ENCODE measurements at regions not wholly inside any gene's neighbourhood (a gene's known extent, or its start where the extent isn't known, plus 50 kb on each side); places are given as distances from the start of the nearest gene placed in this dataset.

DNA sequence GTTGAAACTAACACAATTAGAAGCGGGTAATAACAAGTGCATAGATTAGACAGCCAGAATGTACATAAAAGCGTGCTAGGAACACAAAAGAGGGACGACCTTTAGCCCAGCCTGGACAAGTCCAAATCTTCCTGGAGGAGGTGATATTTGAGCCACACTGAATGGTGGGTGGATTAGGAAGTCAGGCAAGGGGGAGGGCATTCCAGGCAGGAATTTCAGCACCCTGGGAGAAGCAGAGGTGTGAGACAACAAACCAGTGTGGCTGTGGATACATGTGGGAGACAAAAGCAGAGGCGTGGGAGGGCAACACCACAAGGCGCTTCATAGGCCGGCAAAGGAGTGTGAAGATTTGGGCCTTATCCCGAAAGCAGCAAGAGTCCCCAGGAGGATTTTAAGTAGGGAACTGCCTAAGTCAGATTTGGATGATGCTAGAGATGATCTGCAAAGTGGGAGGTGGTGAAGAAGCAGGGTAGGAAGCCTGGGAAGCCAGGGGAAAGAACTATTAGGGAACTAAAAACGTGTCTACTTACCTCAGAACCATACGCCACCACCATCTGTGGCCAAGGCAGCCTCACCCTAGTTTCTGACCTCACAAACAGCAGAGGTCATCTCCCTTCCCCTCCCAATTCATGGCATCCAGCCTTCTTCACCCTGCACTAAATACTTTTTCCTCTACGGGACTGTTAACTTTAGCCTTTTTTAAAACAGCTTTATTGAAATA lies 81.8 kb downstream of the GLUL start (continued):
- no peak for TF ChIP-seq FOXP4 (CRISPR knock-in tag; IDR thresholded peaks at IDR 0.05; ENCODE audit: borderline replicate concordance)
- TF ChIP-seq SREBF1 (IDR thresholded peaks at IDR 0.05; ENCODE audit: borderline replicate concordance, low read depth, low read length): no peak
- TF ChIP-seq ZNF785 (CRISPR knock-in tag; IDR thresholded peaks at IDR 0.05): no peak
- TF ChIP-seq PRDM10 (IDR thresholded peaks at IDR 0.05; ENCODE audit: partially characterized antibody): peak; percentile 73
- TF ChIP-seq CXXC5 (CRISPR knock-in tag; IDR thresholded peaks at IDR 0.05): peak; percentile 21; the same call in 1 of the 2 replicates
- TF ChIP-seq POLR2G (IDR thresholded peaks at IDR 0.05; ENCODE audit: low read depth, low read length): no peak
- TF ChIP-seq XRCC4 (IDR thresholded peaks at IDR 0.05; ENCODE audit: extremely low read depth, insufficient read depth, insufficient read length): no peak
- no peak for TF ChIP-seq CREB1 (IDR thresholded peaks at IDR 0.05)
- no peak for TF ChIP-seq CREB1 (CRISPR knock-in tag; IDR thresholded peaks at IDR 0.05)
- no peak for TF ChIP-seq THRB (CRISPR knock-in tag; conservative IDR thresholded peaks at IDR 0.05)
- TF ChIP-seq, protein P1, sequence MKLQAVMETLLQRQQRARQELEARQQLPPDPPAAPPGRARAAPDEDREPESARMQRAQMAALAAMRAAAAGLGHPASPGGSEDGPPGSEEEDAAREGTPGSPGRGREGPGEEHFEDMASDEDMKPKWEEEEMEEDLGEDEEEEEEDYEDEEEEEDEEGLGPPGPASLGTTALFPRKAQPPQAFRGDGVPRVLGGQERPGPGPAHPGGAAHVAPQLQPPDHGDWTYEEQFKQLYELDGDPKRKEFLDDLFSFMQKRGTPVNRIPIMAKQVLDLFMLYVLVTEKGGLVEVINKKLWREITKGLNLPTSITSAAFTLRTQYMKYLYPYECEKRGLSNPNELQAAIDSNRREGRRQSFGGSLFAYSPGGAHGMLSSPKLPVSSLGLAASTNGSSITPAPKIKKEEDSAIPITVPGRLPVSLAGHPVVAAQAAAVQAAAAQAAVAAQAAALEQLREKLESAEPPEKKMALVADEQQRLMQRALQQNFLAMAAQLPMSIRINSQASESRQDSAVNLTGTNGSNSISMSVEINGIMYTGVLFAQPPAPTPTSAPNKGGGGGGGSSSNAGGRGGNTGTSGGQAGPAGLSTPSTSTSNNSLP (IDR thresholded peaks at IDR 0.05; ENCODE audit: borderline replicate concordance, low read depth, low read length): no peak
- TF ChIP-seq L3MBTL2 (IDR thresholded peaks at IDR 0.05): peak; percentile 57; the same call in 1 of the 2 replicates
- no peak for TF ChIP-seq ZSCAN29 (IDR thresholded peaks at IDR 0.05)
- no peak for TF ChIP-seq ERF (CRISPR knock-in tag; IDR thresholded peaks at IDR 0.05)
- TF ChIP-seq ZNF766 (CRISPR knock-in tag; conservative IDR thresholded peaks at IDR 0.05): no peak
- TF ChIP-seq CAMTA2 (CRISPR knock-in tag; conservative IDR thresholded peaks at IDR 0.05): no peak
- TF ChIP-seq MYC (IDR thresholded peaks at IDR 0.05; ENCODE audit: low read depth, low read length): no peak
- TF ChIP-seq MYC (CRISPR knock-in tag; IDR thresholded peaks at IDR 0.05; ENCODE audit: borderline replicate concordance, low read depth): no peak
- TF ChIP-seq, protein P2, sequence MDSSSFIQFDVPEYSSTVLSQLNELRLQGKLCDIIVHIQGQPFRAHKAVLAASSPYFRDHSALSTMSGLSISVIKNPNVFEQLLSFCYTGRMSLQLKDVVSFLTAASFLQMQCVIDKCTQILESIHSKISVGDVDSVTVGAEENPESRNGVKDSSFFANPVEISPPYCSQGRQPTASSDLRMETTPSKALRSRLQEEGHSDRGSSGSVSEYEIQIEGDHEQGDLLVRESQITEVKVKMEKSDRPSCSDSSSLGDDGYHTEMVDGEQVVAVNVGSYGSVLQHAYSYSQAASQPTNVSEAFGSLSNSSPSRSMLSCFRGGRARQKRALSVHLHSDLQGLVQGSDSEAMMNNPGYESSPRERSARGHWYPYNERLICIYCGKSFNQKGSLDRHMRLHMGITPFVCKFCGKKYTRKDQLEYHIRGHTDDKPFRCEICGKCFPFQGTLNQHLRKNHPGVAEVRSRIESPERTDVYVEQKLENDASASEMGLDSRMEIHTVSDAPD (CRISPR knock-in tag; IDR thresholded peaks at IDR 0.05): no peak

All from K562 (cell line).